ENCODE measurements at regions not wholly inside any gene's neighbourhood (a gene's known extent, or its start where the extent isn't known, plus 50 kb on each side); places are given as distances from the start of the nearest gene placed in this dataset.

- intact Hi-C loops (cut with DNase I), result no loop called here
- Histone ChIP-seq H3K27me3 (ENCODE audit: low read depth) (no peaks in the 10 kb centered on the region), H3K36me3 (no peaks in the 10 kb centered on the region), H3K9me3 (no peaks in the 10 kb centered on the region), H3K27ac (no peak overlapping the region), H3K4me1 (no peaks in the 10 kb centered on the region), H3K4me3 (no peak overlapping the region)
- TF ChIP-seq, protein P1, sequence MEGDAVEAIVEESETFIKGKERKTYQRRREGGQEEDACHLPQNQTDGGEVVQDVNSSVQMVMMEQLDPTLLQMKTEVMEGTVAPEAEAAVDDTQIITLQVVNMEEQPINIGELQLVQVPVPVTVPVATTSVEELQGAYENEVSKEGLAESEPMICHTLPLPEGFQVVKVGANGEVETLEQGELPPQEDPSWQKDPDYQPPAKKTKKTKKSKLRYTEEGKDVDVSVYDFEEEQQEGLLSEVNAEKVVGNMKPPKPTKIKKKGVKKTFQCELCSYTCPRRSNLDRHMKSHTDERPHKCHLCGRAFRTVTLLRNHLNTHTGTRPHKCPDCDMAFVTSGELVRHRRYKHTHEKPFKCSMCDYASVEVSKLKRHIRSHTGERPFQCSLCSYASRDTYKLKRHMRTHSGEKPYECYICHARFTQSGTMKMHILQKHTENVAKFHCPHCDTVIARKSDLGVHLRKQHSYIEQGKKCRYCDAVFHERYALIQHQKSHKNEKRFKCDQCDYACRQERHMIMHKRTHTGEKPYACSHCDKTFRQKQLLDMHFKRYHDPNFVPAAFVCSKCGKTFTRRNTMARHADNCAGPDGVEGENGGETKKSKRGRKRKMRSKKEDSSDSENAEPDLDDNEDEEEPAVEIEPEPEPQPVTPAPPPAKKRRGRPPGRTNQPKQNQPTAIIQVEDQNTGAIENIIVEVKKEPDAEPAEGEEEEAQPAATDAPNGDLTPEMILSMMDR (IDR thresholded peaks at IDR 0.05), result no peak
- no peak for ATAC-seq
- no peak for DNase-seq
Measured at GRCh38 chr4:129583868-129584267, 487.9 kb downstream of the C4orf33 start.

GRCh38 chr4:129598582-129598981, 502.6 kb downstream of the C4orf33 start:
- Histone ChIP-seq H3K9me3 (peaks cover 12% of the 10 kb centered on the region), H3K36me3 (no peaks in the 10 kb centered on the region), H3K4me1 (no peaks in the 10 kb centered on the region), H3K4me3 (no peak overlapping the region), H3K27me3 (ENCODE audit: low read depth) (no peaks in the 10 kb centered on the region), H3K27ac (no peak overlapping the region)
- TF ChIP-seq, protein P1 (IDR thresholded peaks at IDR 0.05), result no peak
- ATAC-seq (no peak), DNase-seq (no peak)
- intact Hi-C loops (cut with DNase I), result no loop called here

GRCh38 chr4:129600898-129601297, 504.9 kb downstream of the C4orf33 start:
- no peak for DNase-seq
- Histone ChIP-seq H3K9me3 (no peaks in the 10 kb centered on the region), H3K4me1 (no peaks in the 10 kb centered on the region), H3K27me3 (ENCODE audit: low read depth) (no peaks in the 10 kb centered on the region), H3K27ac (no peak overlapping the region), H3K4me3 (no peak overlapping the region), H3K36me3 (no peaks in the 10 kb centered on the region)
- TF ChIP-seq, protein P1 (IDR thresholded peaks at IDR 0.05), result no peak
- no peak for ATAC-seq
- intact Hi-C loops (cut with DNase I), result no loop called here

DNA sequence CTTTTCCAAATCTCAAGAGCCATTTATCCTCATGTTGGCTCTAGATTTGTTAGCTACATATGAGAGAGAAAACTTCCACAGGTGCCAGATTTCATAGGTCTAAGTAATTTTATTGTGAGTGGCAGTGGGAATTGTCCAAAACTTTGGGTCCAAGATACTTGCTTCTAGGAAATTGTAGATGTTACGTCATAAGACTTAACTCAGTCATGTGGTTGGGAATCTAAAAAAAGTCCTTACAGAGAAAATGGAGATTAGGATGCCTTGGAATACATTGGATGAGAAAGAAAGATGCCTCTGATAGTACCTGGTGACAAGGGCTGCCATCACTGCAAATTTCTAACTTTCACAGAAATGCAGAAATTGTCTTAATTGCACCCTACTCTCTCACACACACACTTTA, 506.5 kb downstream of the C4orf33 start:
- no peaks in the 10 kb centered on the region for H3K36me3 ChIP-seq
- H3K9me3 ChIP-seq, result no peaks in the 10 kb centered on the region
- TF ChIP-seq, protein P1 (IDR thresholded peaks at IDR 0.05), result no peak
- no peak for ATAC-seq
- H3K4me1 ChIP-seq, result no peaks in the 10 kb centered on the region
- no peak for DNase-seq
- no peak overlapping the region for H3K27ac ChIP-seq
- intact Hi-C loops (cut with DNase I), result no loop called here
- no peaks in the 10 kb centered on the region for H3K27me3 ChIP-seq (ENCODE audit: low read depth)
- no peak overlapping the region for H3K4me3 ChIP-seq

GRCh38 chr4:129603241-129603931, 507.4 kb downstream of the C4orf33 start:
- no peaks in the 10 kb centered on the region for H3K27me3 ChIP-seq (ENCODE audit: low read depth)
- no peaks in the 10 kb centered on the region for H3K36me3 ChIP-seq
- no peaks in the 10 kb centered on the region for H3K9me3 ChIP-seq
- intact Hi-C loops (cut with DNase I), result no loop called here
- TF ChIP-seq, protein P1 (IDR thresholded peaks at IDR 0.05), result no peak
- ATAC-seq, result peak in 1 of 2 donors; percentile 54
- H3K27ac ChIP-seq, result no peak overlapping the region
- H3K4me1 ChIP-seq, result no peaks in the 10 kb centered on the region
- DNase-seq, result no peak
- no peak overlapping the region for H3K4me3 ChIP-seq

Data from lower lobe of right lung (tissue), 2 donors.